ENCODE measurements at regions not wholly inside any gene's neighbourhood (a gene's known extent, or its start where the extent isn't known, plus 50 kb on each side); places are given as distances from the start of the nearest gene placed in this dataset.

- DNase-seq (ENCODE audit: low spot score) (no peak), ATAC-seq (ENCODE audit: low read depth) (no peak)
- Histone ChIP-seq H3K27ac (ENCODE audit: poor library complexity, severe bottlenecking) (peak overlapping the region; percentile 25), H3K4me1 (ENCODE audit: insufficient read depth, poor library complexity, severe bottlenecking) (peaks cover 36% of the 10 kb centered on the region), H3K36me3 (ENCODE audit: low read depth) (no peaks in the 10 kb centered on the region), H3K27me3 (ENCODE audit: insufficient read depth, poor library complexity, severe bottlenecking) (no peaks in the 10 kb centered on the region), H3K4me3 (ENCODE audit: severe bottlenecking) (no peak overlapping the region), H3K9me3 (ENCODE audit: severe bottlenecking) (peaks cover 7% of the 10 kb centered on the region)
- TF ChIP-seq CTCF (IDR thresholded peaks at IDR 0.05; ENCODE audit: poor library complexity, severe bottlenecking): no peak
Measured at GRCh38 chr18:22470248-22471235, 52.8 kb upstream of the CTAGE1 start.

- no peak for TF ChIP-seq CTCF (IDR thresholded peaks at IDR 0.05; ENCODE audit: poor library complexity, severe bottlenecking)
- peaks cover 7% of the 10 kb centered on the region for H3K9me3 ChIP-seq (ENCODE audit: severe bottlenecking)
- no peaks in the 10 kb centered on the region for H3K27me3 ChIP-seq (ENCODE audit: insufficient read depth, poor library complexity, severe bottlenecking)
- no peak for DNase-seq (ENCODE audit: low spot score)
- no peak overlapping the region for H3K27ac ChIP-seq (ENCODE audit: poor library complexity, severe bottlenecking)
- peaks cover 25% of the 10 kb centered on the region for H3K4me1 ChIP-seq (ENCODE audit: insufficient read depth, poor library complexity, severe bottlenecking)
- no peak overlapping the region for H3K4me3 ChIP-seq (ENCODE audit: severe bottlenecking)
- no peaks in the 10 kb centered on the region for H3K36me3 ChIP-seq (ENCODE audit: low read depth)
- no peak for ATAC-seq (ENCODE audit: low read depth)
Measured at GRCh38 chr18:22471546-22472131, 53.9 kb upstream of the CTAGE1 start.

GRCh38 chr18:22473366-22473765, 55.7 kb upstream of the CTAGE1 start:
- H3K27ac ChIP-seq (ENCODE audit: poor library complexity, severe bottlenecking): no peak overlapping the region
- peaks cover 10% of the 10 kb centered on the region for H3K4me1 ChIP-seq (ENCODE audit: insufficient read depth, poor library complexity, severe bottlenecking)
- no peaks in the 10 kb centered on the region for H3K36me3 ChIP-seq (ENCODE audit: low read depth)
- H3K9me3 ChIP-seq (ENCODE audit: severe bottlenecking): peaks cover 5% of the 10 kb centered on the region
- no peaks in the 10 kb centered on the region for H3K27me3 ChIP-seq (ENCODE audit: insufficient read depth, poor library complexity, severe bottlenecking)
- TF ChIP-seq CTCF (IDR thresholded peaks at IDR 0.05; ENCODE audit: poor library complexity, severe bottlenecking): no peak
- no peak overlapping the region for H3K4me3 ChIP-seq (ENCODE audit: severe bottlenecking)
- DNase-seq (ENCODE audit: low spot score) (no peak), ATAC-seq (ENCODE audit: low read depth) (no peak)

GRCh38 chr18:22475426-22476100, 57.8 kb upstream of the CTAGE1 start:
- ATAC-seq (ENCODE audit: low read depth) (no peak), DNase-seq (ENCODE audit: low spot score) (no peak)
- TF ChIP-seq CTCF (IDR thresholded peaks at IDR 0.05; ENCODE audit: poor library complexity, severe bottlenecking): no peak
- Histone ChIP-seq H3K36me3 (ENCODE audit: low read depth) (no peaks in the 10 kb centered on the region), H3K9me3 (ENCODE audit: severe bottlenecking) (no peaks in the 10 kb centered on the region), H3K4me3 (ENCODE audit: severe bottlenecking) (no peak overlapping the region), H3K27me3 (ENCODE audit: insufficient read depth, poor library complexity, severe bottlenecking) (no peaks in the 10 kb centered on the region), H3K27ac (ENCODE audit: poor library complexity, severe bottlenecking) (no peak overlapping the region), H3K4me1 (ENCODE audit: insufficient read depth, poor library complexity, severe bottlenecking) (peaks cover under 1% of the 10 kb centered on the region)
